Fibroblast of peridontal ligament (primary cell): ENCODE measurements at regions not wholly inside any gene's neighbourhood (a gene's known extent, or its start where the extent isn't known, plus 50 kb on each side); places are given as distances from the start of the nearest gene placed in this dataset.
"Not testable (repeated sequence)": the region's sequence is repeated elsewhere in the genome, so short reads cannot be mapped to it uniquely, and the experiment has no call there.

Experiments
- DNase-seq: peaks from one replicate; pipeline ENCODE4 v3.0.0-alpha.2; 2010; ENCODE audit errors: extremely low read depth

DNA sequence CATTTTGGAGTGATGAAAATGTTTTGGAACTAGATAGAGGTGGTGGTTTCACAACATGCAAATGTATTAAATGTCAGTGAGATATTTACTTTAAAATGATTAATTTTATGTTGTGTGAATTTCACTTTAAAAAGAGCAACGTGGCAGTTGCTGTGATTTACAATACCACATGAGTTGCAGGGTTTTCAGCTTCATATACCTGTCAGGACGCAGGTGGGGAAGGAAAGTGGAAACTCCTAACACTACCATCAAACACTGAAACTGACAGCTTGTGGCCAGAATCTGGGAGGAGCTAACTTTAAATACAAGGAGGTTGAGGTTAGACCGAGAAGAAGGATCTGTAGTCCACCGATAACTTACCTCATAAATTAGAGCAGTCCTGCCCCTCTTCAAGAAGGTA, 168.9 kb upstream of the TMEM72 start:
- no peak for DNase-seq

DNA sequence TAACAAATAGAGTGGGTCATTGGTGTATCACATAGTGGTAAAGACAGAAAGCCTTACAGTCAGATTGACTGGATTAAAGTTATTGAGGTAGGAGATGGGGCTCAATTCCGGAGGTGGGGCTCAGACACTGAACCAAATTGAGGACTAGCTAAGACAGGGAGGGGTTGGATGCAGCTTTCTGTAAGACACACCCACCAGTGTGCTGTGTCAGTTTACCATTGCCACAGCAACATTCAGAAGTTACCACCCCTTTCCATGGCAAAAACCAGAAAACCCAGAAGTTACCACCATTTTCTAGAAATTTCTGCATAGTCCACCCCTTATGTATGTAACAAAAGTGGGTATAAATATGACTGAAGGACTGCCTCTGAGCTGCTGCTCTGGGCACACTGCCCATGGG, 167.6 kb upstream of the TMEM72 start:
- DNase-seq, result no peak

DNA sequence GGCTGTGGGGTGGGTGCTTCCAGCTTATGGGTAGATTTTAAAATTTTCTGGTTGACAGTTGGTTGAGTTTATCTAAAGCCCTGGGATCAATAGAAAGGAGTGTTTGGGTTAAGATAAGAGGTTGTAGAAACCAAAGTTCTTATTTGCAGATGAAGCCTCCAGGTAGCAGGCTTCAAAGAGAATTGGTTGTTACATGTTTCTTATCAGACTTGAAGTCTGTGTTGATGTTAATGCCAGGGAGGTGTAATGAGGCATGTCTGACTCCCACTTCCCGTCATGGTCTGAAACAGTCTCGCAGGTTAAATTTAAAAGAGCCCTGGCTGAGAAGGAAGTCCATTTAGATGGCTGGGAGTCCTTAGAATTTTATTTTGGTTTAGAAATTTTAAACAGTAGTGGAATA, 165.2 kb upstream of the TMEM72 start:
- no peak for DNase-seq

DNA sequence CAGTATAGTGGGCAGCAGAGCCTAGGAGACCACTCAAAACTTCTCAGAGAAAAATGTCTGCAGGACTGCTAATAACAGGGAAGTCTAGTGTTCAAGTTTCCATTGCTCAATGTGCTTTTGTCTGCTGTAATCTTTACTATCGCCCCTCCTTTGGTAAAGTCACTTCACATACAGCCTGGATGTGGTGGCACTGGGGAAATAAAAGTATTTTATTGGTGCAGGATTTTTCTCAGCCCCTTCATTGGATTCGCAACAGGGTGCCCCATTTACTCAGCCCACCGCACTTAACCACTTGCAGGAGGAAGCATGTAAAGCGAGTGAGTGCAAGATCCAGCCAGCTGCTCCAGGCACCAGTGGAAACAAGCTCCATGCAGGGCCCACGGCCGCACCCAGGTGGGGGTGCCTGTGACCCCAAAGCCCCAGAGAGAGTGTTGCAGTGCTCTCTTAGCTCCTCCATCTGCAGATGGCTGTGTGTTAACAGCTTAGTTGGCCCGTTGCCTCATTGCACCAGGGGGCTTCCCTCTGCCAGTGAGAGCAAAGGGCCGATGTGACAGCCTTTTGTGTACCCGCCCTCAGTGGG, 163.5 kb upstream of the TMEM72 start:
- DNase-seq, result no peak

DNA sequence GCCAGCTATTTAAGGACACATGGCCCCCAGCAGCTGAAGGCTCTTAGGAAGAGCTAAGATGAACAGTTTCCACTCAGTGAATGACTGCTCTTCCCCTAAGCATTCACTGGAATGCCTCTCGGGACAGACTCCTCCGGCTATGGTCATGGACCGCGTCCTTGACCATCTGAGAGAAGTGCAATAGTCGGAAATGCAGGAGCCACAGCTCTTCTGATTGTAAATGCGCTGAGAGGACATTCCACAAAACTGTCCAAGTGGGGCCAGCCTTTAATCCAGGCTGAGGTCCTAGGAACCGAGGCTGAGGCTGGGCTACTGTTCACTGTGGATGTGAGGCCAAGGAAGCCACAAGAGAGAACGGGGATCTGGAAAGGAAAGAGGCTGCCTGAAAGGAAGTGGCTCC, 162.0 kb upstream of the TMEM72 start:
- no peak for DNase-seq

DNA sequence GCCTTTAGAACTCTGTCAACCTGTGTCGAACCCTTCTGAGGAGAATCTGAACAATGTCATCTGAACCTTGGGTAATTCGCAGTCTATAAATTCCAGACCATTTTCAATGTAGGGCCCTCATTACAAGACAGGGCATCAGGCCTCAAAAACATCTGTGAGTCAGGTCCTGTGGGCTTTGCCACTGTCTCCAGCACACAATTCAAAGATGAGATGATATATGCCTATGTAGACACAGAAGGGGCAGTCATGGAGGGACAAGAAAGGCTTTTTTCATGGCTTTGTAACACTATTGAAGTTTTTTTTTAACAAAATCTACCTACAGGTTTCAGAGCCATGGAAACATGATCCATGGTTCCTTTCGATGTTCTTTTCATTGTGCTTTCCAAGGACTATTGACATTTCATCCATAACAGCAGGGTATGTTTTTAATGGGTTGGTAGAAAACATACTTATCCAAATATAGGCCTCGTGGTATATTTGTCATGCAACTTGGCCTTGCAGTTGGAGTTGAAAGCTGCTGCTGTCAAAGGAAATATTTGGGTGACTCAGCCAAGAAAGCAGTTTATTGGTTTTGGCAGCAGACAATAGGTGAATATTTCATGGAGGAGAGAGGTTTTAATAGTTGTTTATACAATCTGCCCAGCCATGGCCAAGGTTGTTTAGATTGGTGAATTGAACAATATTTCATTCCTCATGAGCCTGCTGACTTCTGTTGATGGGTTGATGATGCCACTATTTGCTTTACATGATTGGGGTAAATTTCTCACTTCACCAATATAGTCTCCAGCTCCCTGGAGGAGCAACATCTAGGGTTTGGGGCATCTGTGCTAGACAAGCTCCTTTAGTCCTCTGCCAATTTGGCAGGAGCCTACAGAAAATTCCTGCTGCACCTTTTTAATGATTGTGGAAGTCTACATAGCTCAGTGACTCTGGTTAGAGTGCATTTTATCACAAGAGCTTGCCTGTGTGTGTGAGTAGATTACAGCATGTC, 158.4 kb upstream of the TMEM72 start:
- DNase-seq, result peak; percentile 91

DNA sequence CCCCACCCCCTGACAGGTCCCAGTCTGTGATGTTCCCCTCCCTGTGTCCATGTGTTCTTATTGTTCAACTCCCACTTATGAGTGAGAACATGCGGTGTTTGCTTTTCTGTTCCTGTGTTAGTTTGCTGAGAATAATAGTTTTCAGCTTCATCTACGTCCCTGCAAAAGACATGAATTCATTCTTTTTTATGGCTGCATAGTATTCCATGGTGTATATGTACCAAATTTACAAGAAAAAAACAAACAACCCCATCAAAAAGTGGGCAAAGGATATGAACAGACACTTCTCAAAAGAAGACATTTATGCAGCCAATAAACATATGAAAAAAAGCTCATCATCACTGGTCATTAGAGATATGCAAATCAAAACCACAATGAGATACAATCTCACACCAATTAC, 156.8 kb upstream of the TMEM72 start:
- not testable (repeated sequence) for DNase-seq

DNA sequence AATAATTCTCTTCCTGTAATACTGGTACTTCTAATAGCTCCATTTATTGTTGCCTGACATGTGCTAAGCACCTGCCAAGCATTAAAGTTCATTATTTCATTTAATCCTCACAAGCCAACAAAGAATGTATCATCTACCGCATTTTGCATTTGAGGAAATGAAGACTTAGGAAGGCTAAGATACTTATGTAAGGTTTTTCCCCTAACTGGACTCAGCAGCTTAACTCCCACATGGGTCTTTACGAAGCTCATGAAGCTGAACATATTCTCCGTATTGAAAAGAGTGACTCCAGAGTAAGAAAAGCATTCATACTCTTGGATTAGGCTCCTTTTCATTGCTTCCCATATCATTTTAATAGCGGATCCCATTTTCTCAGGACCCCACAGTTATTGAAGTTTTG, 155.7 kb upstream of the TMEM72 start:
- no peak for DNase-seq

DNA sequence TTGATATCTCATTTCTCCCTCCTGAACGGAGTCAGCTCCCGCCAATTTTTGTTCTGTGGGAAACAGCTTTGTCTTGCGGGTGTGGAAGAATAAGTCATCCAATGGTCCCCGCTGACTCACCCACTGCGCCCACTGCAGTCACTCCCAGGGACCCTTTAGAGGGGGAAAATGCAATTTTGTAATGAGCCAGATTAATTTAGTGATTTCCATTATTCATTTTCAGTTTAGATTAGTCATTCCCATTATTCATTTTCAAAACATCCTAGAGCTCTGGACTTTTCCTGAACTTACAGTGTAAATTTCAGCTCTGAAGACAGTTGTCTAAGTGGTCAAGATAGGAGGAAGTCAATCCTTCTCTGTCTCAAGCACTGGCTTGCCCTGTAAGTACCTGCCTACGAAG, 154.9 kb upstream of the TMEM72 start:
- DNase-seq, result peak; percentile 69

DNA sequence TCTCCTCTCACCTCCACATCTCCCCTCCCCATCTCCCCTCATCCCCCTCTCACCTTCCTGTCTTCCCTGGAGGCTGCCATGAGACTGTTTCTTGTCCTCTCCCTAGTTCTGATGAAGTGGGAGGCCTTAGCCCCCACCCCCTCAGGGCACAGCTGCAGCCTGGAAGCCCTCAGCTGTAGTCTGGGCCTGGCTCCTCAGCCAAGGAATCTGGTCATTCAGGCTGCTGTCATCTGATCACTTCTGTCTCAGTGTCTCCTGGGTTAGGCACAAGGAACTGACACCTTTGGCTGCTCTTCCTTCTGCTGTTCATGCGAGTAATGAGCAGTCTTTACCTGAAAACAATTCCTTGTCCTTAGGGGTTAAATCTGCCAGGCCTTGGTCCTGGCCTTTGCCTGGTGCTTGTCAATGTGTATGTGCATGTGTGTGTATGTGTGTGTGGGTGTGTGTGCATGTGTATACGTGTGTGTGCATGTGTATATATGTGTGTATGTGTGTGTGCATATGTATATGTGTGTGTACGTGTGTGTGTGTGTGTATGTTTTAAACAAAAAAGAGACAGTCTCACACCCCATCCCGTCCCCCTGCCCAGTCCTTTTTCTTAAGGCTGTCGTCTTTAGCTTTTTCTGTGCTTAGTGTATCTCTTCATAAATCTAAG, 153.5 kb upstream of the TMEM72 start:
- DNase-seq, result no peak

DNA sequence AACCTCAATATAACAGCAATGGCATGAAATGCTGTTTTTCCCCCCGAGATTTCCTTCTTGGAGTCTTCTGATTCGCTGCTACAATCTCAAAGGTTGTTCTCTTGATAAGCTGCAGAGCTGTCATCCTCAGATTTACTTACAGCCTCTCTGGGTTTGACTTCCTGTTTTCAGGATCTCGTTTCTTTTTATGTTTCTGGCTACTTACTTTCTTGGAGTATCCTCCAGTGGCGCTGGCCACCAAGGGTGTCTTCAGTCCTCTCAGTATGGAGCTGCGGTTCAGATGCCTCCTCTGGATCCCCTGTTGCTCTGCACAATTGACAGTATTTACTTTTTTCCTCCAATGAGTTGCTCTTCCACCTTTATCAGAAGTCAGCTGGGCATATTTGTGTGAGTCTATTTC, 152.0 kb upstream of the TMEM72 start:
- DNase-seq, result no peak

DNA sequence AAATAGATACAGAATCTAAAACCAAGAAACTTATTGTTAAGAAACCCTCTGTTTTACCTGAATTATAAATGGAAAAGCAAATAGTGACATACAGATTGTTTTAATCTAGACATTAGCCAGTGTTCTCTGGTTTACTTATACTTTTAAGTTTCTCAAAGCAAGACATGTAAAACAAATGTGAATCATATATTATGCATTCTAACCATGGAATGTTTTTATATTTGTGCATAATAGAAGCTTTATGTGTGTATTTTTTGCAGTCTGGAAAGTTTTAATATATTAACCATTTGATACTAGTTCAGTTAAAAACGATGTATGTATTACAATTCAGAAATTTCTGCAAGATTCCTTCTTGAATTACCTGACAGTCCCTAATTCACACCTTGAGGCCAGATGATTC, 150.6 kb upstream of the TMEM72 start:
- DNase-seq, result peak; percentile 9

DNA sequence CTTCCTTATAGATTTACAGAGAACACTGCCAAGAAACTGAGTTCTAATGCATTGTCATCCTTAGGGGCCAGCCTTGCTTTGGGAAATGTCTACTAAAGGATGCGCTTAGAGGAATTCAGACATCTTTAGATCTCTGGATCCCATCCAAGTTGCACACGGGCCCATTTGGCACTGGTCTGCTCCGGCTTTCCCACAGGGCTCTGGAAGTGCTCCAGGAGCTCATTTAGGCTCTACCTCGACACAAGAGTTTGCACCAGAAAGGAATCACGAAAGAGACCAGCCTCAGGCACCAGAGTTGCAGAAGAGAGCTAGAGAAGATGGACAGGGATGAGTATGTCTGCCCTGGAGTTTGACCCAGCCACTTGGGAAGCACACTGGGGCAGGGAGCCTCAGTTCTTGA, 150.1 kb upstream of the TMEM72 start:
- DNase-seq, result peak; percentile 23

DNA sequence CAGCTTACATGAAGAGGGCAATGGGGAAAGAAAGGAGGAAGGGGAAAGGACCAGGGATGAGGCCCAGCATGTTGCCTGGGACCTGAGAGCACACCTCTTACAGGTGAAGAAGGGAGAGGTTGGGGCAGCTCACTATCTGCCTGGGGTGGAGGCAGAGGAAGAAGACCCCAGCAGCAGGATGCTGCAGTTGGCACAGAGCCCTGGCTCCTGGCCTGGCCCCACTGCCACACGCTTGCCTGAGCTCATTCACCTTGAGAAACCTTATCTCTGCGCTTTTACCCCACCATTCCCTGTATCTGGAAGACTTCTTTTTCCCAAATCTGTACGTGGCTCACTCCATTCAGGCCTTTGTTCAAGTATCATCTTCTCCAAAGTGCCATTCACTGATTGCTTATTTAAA, 147.8 kb upstream of the TMEM72 start:
- DNase-seq, result no peak

DNA sequence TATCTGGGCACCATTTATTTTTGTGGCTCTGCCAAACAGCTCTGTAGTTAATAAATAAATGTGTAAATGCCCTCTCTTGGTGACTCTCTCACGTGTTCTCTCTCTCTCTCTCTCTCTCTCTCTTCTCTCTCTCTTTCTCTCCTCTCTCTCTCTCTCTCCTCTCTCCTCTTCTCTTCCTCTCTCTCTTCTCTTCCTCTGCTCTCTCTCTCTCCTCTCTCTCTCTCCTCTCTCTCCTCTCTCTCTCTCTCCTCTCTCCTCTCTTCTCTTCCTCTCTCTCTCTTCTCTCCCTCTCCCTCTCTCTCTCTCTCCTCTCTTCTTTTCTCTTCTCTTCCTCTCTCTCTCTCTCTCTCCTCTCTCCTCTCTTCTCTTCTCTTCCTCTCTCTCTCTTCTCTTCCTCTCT, 145.8 kb upstream of the TMEM72 start:
- DNase-seq, result no peak

DNA sequence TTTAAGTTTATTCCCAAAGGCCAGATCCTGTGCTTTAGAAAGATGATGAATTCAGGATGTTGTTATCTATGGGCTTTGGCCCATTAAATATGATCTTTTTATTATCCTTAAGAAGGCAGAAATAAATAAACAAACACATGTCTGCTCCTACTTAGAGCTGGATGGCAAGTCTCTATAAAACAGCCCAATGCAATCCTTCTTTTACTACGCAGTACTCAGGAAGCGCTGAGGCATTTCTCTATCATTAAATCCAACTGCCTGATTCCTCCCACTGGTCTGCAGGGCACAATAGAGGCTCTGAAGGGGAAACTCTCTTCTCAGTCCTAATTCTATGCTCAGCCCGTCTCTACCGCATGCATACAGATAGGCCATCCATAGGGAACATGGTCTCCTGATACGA, 144.5 kb upstream of the TMEM72 start:
- DNase-seq, result no peak

DNA sequence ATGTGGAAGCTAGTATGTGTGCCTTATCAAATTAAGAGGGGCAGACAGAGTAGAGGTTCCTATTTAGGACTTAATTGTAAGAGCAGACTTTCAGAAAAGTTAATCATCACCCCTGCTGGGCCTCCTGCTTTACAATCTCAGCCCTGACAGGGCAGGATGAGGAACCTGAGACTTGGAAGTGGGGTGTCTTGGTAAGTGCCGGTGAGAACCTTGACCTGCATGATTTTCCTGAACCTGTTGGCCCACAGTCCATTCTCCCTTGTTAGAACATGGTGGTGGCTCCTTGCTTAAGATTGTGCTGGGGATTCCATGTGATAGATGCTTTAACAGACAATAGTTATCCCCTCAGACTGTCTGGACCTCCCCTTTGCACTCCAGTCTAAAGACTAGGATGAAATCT, 141.7 kb upstream of the TMEM72 start:
- no peak for DNase-seq

DNA sequence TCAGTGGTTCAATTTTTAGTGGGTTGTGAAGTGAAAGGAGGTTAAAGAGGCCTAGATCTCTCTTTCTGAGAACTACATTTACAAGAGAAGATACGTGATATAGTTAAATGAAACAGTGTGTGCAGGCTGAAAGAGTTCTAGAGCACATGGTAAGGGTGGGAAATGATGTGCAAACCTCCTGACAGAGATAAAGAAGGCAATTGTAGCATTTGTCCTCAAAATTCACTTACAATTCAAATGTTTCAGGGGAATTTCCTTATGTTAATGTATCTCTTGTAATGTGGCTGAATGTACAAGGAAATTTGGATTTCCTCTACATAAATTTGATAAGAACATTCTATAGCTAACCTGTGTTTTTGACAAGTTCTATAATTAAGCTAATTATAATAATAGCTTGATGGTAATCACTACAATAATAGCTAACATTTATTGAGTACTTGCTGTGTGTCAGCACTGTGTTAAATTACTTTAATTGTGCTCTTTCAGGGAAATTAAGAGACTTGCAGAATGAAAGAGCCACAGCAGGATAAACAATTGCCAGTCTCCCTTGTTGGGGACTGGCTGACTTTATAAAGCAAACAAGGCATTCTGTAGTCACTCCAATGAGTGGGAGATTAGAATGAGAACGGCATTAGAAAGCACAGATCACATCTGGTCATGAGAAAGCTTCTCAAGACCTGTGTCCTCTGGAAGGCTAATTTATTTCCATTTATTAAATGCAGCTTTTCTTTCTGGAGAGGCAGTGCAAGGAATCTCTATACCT, 139.7 kb upstream of the TMEM72 start:
- DNase-seq, result no peak

DNA sequence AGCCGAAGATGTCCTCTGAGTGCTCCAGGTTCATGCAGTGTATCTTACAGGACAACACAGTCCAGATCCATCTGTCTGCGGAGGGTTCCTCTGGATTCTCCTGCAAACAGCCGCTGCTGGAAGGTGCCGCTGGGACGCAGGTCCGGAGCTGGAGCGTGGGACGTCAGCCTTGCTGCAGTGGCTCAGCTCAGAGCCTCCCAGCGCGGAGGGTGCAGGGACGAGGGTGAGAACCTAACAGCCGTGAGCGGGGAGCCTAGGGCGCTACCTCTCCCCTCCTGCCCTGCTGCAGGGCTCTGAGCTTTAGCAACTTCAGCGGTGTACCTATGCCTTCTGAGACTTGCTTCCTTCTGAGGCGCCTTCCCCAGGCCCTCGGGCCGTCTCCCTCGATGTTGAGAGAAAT, 137.6 kb upstream of the TMEM72 start:
- DNase-seq, result no peak

DNA sequence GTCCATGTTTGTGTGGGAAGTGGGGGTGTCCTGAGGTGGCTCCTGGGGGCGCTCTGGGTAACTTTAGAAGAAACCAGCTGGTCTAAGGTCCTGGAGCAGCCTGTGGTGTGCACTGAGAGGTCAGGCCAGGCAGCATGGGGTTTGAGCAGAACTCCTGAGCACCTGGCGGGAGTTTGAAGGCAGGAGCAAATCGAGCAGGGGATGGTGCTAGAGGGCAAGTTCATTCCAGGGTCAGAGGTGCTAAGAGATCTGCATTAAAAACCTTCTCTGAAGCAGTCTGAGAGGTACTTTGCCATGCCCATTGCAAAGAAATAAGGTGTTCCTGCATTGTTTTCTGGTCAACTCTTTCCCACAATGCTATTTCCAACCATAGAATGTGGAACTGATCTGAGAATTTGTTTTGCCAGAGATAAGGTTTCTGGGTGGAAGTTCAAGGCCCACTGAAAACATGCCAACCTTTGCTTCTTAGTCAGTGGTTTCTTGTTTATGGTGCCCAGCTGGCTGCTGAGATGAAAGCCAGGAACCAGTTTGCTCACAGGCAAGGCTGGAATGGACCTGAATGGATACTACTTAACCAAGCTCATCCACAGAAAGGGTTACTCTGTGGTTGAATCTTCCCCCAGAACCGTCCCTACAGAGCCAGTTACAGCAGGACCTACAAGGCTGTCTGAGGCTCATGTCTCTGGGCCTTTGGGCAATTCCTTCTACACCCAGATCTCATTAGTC, 136.3 kb upstream of the TMEM72 start:
- peak; percentile 86 for DNase-seq

DNA sequence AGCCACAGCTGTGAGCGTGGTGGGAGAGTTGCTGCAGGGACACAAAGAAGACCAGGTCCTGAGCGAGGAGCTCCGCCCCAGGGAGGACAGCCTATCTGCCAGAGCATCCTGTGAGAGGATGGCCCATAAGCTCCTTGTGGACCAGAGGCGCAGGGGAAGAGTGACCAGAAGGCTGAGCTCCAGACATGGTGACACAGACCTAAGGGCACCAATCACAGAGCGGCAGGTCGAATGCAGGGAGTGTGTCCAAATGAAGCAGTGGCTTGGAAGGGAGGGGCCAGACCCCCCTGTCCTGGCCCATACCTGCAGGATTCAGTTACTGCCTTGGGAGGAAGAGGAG, 135.8 kb upstream of the TMEM72 start:
- no peak for DNase-seq

DNA sequence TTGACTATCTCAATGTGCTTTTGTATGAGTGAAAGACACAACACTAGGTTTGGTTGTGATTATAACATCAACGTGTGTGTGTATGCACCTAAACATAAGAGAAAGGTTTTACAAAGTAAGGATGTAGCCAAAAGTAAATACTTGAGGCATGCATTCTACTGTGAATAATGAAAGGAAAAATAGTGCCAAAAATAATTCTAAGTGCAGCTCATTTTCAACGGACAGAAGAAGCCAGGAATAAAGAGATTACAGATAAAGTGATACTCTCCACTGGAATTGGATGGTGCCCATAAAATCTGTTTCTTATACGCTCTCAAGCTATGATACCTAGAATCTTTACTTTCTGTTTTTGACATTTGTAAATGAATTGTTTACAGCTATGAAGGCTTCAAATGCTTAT, 135.0 kb upstream of the TMEM72 start:
- peak; percentile 14 for DNase-seq
